ENCODE measurements at regions not wholly inside any gene's neighbourhood (a gene's known extent, or its start where the extent isn't known, plus 50 kb on each side); places are given as distances from the start of the nearest gene placed in this dataset.

GRCh38 chr2:167890739-167891138, 356.7 kb downstream of the STK39 start:
- Histone ChIP-seq H3K27me3 (ENCODE audit: control insufficient read depth in 3 of 3, insufficient read depth in 3 of 3, low read length in 2 of 3) (no peaks in the 10 kb centered on the region), H3K4me1 (ENCODE audit: control insufficient read depth in 5 of 5, insufficient read depth in 5 of 5, low read length in 5 of 5) (no peaks in the 10 kb centered on the region), H3K4me3 (no peak overlapping the region), H3K36me3 (ENCODE audit: control insufficient read depth in 4 of 4, insufficient read depth in 4 of 4, low read length in 4 of 4) (no peaks in the 10 kb centered on the region), H3K27ac (ENCODE audit: low read depth in 1 of 2, low read length in 1 of 2) (no peak overlapping the region), H3K9ac (ENCODE audit: insufficient read depth in 1 of 2, low read length in 2 of 2) (no peak overlapping the region), H3K9me3 (ENCODE audit: control insufficient read depth in 4 of 4, insufficient read depth in 3 of 4, low read length in 3 of 4) (peaks cover 0 to 13% (median under 1%) of the 10 kb centered on the region in 4 donors)
- TF ChIP-seq CTCF (IDR thresholded peaks at IDR 0.05; ENCODE audit: control extremely low read depth, extremely low read depth) = no peak
- DNase-seq (no peak), ATAC-seq (ENCODE audit: insufficient read depth, low FRiP score) (no peak)
- WGBS, 2 donors = 85 to 97% methylated on average over 2 of the region's 2 CpGs

GRCh38 chr2:167880415-167880814, 367.0 kb downstream of the STK39 start:
- no peak for TF ChIP-seq CTCF (IDR thresholded peaks at IDR 0.05; ENCODE audit: control extremely low read depth, extremely low read depth)
- Histone ChIP-seq H3K36me3 (ENCODE audit: control insufficient read depth in 4 of 4, insufficient read depth in 4 of 4, low read length in 4 of 4) (no peaks in the 10 kb centered on the region), H3K27ac (ENCODE audit: low read depth in 1 of 2, low read length in 1 of 2) (no peak overlapping the region), H3K4me3 (no peak overlapping the region), H3K9ac (ENCODE audit: insufficient read depth in 1 of 2, low read length in 2 of 2) (no peak overlapping the region), H3K9me3 (ENCODE audit: control insufficient read depth in 4 of 4, insufficient read depth in 3 of 4, low read length in 3 of 4) (no peaks in the 10 kb centered on the region), H3K4me1 (ENCODE audit: control insufficient read depth in 5 of 5, insufficient read depth in 5 of 5, low read length in 5 of 5) (no peaks in the 10 kb centered on the region), H3K27me3 (ENCODE audit: control insufficient read depth in 3 of 3, insufficient read depth in 3 of 3, low read length in 2 of 3) (no peaks in the 10 kb centered on the region)
- WGBS, 2 donors = 79 to 88% methylated on average over 1 of the region's 1 CpG
- ATAC-seq (ENCODE audit: insufficient read depth, low FRiP score) (no peak), DNase-seq (no peak)

- no peak overlapping the region for H3K27ac ChIP-seq (ENCODE audit: low read depth in 1 of 2, low read length in 1 of 2)
- WGBS, 2 donors = 84 to 91% methylated on average over 4 of the region's 4 CpGs
These were observed 371.9 kb downstream of the STK39 start for GRCh38 chr2:167875529-167875928.

More at GRCh38 chr2:167875529-167875928, 371.9 kb downstream of the STK39 start:
- Histone ChIP-seq H3K4me3 (no peak overlapping the region), H3K9me3 (ENCODE audit: control insufficient read depth in 4 of 4, insufficient read depth in 3 of 4, low read length in 3 of 4) (no peaks in the 10 kb centered on the region), H3K4me1 (ENCODE audit: control insufficient read depth in 5 of 5, insufficient read depth in 5 of 5, low read length in 5 of 5) (peaks cover 0 to 7% (median 0%) of the 10 kb centered on the region in 5 donors), H3K9ac (ENCODE audit: insufficient read depth in 1 of 2, low read length in 2 of 2) (no peak overlapping the region), H3K27me3 (ENCODE audit: control insufficient read depth in 3 of 3, insufficient read depth in 3 of 3, low read length in 2 of 3) (no peaks in the 10 kb centered on the region), H3K36me3 (ENCODE audit: control insufficient read depth in 4 of 4, insufficient read depth in 4 of 4, low read length in 4 of 4) (no peaks in the 10 kb centered on the region)
- ATAC-seq (ENCODE audit: insufficient read depth, low FRiP score) (no peak), DNase-seq (peak in 1 of 3 donors; percentile 23)
- TF ChIP-seq CTCF (IDR thresholded peaks at IDR 0.05; ENCODE audit: control extremely low read depth, extremely low read depth) = no peak
